ENCODE measurements at regions not wholly inside any gene's neighbourhood (a gene's known extent, or its start where the extent isn't known, plus 50 kb on each side); places are given as distances from the start of the nearest gene placed in this dataset.
A peak's percentile ranks its signal among the peaks of the same experiment; 100 is the strongest.

DNA sequence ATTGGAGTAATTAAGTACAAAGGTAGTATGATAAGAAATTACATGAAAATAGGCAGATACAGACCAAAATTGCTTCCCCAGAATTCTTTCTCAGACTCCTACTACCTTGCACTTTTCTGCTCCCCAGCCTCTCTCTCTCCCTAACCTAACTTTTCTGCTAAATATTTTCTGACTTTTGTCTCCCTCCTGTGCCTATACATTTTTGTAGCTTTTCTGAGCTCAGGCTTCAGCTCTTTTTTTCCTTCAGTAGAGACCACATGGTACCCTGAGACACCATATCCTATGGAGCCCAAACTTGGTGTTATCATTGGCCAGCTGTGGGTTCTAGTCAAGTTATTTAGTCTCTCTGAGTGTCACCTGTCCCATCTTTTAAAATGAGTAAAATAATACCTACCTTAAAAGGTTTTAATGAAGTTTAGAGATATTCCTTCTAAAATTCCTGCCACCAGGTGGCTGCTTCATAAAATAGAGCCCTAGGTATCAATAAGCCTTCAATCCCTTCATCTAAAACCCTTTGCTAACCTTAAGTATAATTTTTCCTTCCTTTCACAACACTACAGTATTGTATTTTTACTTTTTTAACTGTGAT is 237.6 kb upstream of the DUSP10 start:
- TF ChIP-seq, protein P1, sequence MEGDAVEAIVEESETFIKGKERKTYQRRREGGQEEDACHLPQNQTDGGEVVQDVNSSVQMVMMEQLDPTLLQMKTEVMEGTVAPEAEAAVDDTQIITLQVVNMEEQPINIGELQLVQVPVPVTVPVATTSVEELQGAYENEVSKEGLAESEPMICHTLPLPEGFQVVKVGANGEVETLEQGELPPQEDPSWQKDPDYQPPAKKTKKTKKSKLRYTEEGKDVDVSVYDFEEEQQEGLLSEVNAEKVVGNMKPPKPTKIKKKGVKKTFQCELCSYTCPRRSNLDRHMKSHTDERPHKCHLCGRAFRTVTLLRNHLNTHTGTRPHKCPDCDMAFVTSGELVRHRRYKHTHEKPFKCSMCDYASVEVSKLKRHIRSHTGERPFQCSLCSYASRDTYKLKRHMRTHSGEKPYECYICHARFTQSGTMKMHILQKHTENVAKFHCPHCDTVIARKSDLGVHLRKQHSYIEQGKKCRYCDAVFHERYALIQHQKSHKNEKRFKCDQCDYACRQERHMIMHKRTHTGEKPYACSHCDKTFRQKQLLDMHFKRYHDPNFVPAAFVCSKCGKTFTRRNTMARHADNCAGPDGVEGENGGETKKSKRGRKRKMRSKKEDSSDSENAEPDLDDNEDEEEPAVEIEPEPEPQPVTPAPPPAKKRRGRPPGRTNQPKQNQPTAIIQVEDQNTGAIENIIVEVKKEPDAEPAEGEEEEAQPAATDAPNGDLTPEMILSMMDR (conservative IDR thresholded peaks at IDR 0.05) = peak; percentile 62
- no peak for TF ChIP-seq EZH2 (IDR thresholded peaks at IDR 0.05; ENCODE audit: low read depth)

Measured in PC-9 (cell line).